Neural progenitor cell (in vitro differentiated cells): ENCODE measurements at regions not wholly inside any gene's neighbourhood (a gene's known extent, or its start where the extent isn't known, plus 50 kb on each side); places are given as distances from the start of the nearest gene placed in this dataset.

Experiments
- DNase-seq: peaks from one replicate; pipeline ENCODE4 v3.0.0-alpha.2; 2016; ENCODE audit warnings: low spot score
- H2AFZ ChIP-seq: fragments of 200-600 bp; sonication (generic); replicated peaks from 2 replicates; pipeline ENCODE4 v1.6.1; 2016; ENCODE audit warnings: antibody characterized with exemption
- H3F3A ChIP-seq: fragments of 200-600 bp; sonication (generic); 2 replicates; pipeline ENCODE4 v1.6.1; 2016; ENCODE audit warnings: antibody characterized with exemption, low read depth
- H3K27ac ChIP-seq: fragments of 200-600 bp; sonication (generic); 2 replicates; pipeline ENCODE4 v1.5.1; 2016; ENCODE audit warnings: mild to moderate bottlenecking
- H3K27me3 ChIP-seq: fragments of 200-600 bp; sonication (generic); 2 replicates; pipeline ENCODE4 v1.6.1; 2016; ENCODE audit warnings: mild to moderate bottlenecking, moderate library complexity
- H3K36me3 ChIP-seq: fragments of 200-600 bp; sonication (generic); 2 replicates; pipeline ENCODE4 v1.5.1; 2016
- H3K4me1 ChIP-seq: fragments of 200-600 bp; sonication (generic); 2 replicates; pipeline ENCODE4 v1.6.1; 2016; ENCODE audit warnings: mixed run types
- H3K4me2 ChIP-seq: fragments of 200-600 bp; sonication (generic); 2 replicates; pipeline ENCODE4 v1.6.1; 2016
- H3K4me3 ChIP-seq: fragments of 200-600 bp; sonication (generic); 2 replicates; pipeline ENCODE4 v1.5.1; 2016
- H3K79me2 ChIP-seq: fragments of 200-600 bp; sonication (generic); 2 replicates; pipeline ENCODE4 v1.6.1; 2016; ENCODE audit warnings: low read depth
- H3K9ac ChIP-seq: fragments of 200-600 bp; sonication (generic); 2 replicates; pipeline ENCODE4 v1.6.1; 2016
- H3K9me3 ChIP-seq: fragments of 200-600 bp; sonication (generic); 2 replicates; pipeline ENCODE4 v1.5.1; 2016; ENCODE audit warnings: low read depth
- H4K20me1 ChIP-seq: fragments of 200-600 bp; sonication (generic); 2 replicates; pipeline ENCODE4 v1.6.1; 2016; ENCODE audit warnings: low read depth
- H3K27ac Mint-ChIP-seq: 3 replicates; pipeline ENCODE4 v1.8.0; 2021; ENCODE audit warnings: mixed read lengths
- H3K27me3 Mint-ChIP-seq: 2 replicates; pipeline ENCODE4 v1.8.0; 2022; ENCODE audit warnings: low read depth, mild to moderate bottlenecking, inconsistent platforms, moderate library complexity, mixed read lengths; ENCODE audit not compliant: insufficient read depth
- H3K36me3 Mint-ChIP-seq: 3 replicates; pipeline ENCODE4 v1.8.0; 2021; ENCODE audit warnings: mixed read lengths
- H3K4me1 Mint-ChIP-seq: 3 replicates; pipeline ENCODE4 v1.8.0; 2021; ENCODE audit warnings: mixed read lengths
- H3K4me3 Mint-ChIP-seq: 3 replicates; pipeline ENCODE4 v1.8.0; 2021; ENCODE audit warnings: mild to moderate bottlenecking, moderate library complexity, mixed read lengths
- H3K9me3 Mint-ChIP-seq: 3 replicates; pipeline ENCODE4 v1.8.0; 2020; ENCODE audit warnings: mixed read lengths
- CTCF ChIP-seq: fragments of 200-600 bp; sonication (generic); IDR thresholded peaks from 2 replicates; pipeline ENCODE4 v1.5.1; 2017; ENCODE audit warnings: antibody characterized with exemption, mild to moderate bottlenecking
- EZH2 ChIP-seq: fragments of 200-600 bp; sonication (generic); IDR thresholded peaks from 2 replicates; pipeline ENCODE4 v1.6.1; 2017; ENCODE audit warnings: antibody characterized with exemption, mild to moderate bottlenecking, moderate library complexity
- EZH2phosphoT487 ChIP-seq: fragments of 200-600 bp; sonication (generic); IDR thresholded peaks from 2 replicates; pipeline ENCODE4 v1.6.1; 2017; ENCODE audit warnings: antibody characterized with exemption

GRCh38 chr20:40291493-40292135 is 397.4 kb downstream of the MAFB start:
- peaks cover 4% of the 10 kb centered on the region for H3K27me3 Mint-ChIP-seq
- no peak for TF ChIP-seq EZH2
- no peaks in the 10 kb centered on the region for H3F3A ChIP-seq
- no peaks in the 10 kb centered on the region for H3K27me3 ChIP-seq
- H3K4me1 ChIP-seq: peaks cover 5% of the 10 kb centered on the region
- no peaks in the 10 kb centered on the region for H3K9me3 ChIP-seq
- no peak overlapping the region for H3K4me3 Mint-ChIP-seq
- H3K4me2 ChIP-seq: no peak overlapping the region
- H4K20me1 ChIP-seq: no peaks in the 10 kb centered on the region
- H2AFZ ChIP-seq: no peak overlapping the region
- H3K4me3 ChIP-seq: no peak overlapping the region
- DNase-seq: no peak
- no peaks in the 10 kb centered on the region for H3K36me3 Mint-ChIP-seq
- H3K9ac ChIP-seq: no peak overlapping the region
- peaks cover 2% of the 10 kb centered on the region for H3K9me3 Mint-ChIP-seq
- no peaks in the 10 kb centered on the region for H3K79me2 ChIP-seq
- no peak overlapping the region for H3K27ac Mint-ChIP-seq
- no peaks in the 10 kb centered on the region for H3K36me3 ChIP-seq
- no peak overlapping the region for H3K27ac ChIP-seq
- H3K4me1 Mint-ChIP-seq: no peaks in the 10 kb centered on the region

GRCh38 chr20:40287683-40288082 is 401.4 kb downstream of the MAFB start:
- peaks cover 7% of the 10 kb centered on the region for H3K27me3 Mint-ChIP-seq
- Histone ChIP-seq H2AFZ (no peak overlapping the region), H4K20me1 (no peaks in the 10 kb centered on the region), H3K4me2 (no peak overlapping the region), H3K9ac (no peak overlapping the region), H3K27ac (no peak overlapping the region), H3K36me3 (no peaks in the 10 kb centered on the region), H3K4me1 (peaks cover 5% of the 10 kb centered on the region), H3K9me3 (no peaks in the 10 kb centered on the region), H3K79me2 (no peaks in the 10 kb centered on the region), H3F3A (no peaks in the 10 kb centered on the region), H3K27me3 (no peaks in the 10 kb centered on the region), H3K4me3 (no peak overlapping the region)
- no peak overlapping the region for H3K4me3 Mint-ChIP-seq
- DNase-seq: no peak
- no peak overlapping the region for H3K27ac Mint-ChIP-seq
- TF ChIP-seq EZH2 (no peak), EZH2phosphoT487 (no peak), CTCF (no peak)
- H3K9me3 Mint-ChIP-seq: peaks cover 2% of the 10 kb centered on the region
- no peaks in the 10 kb centered on the region for H3K36me3 Mint-ChIP-seq
- no peaks in the 10 kb centered on the region for H3K4me1 Mint-ChIP-seq

- H2AFZ ChIP-seq: no peak overlapping the region
- H3K4me1 Mint-ChIP-seq: no peaks in the 10 kb centered on the region
Observed at GRCh38 chr20:40286975-40287531, 402.0 kb downstream of the MAFB start.

More at GRCh38 chr20:40286975-40287531, 402.0 kb downstream of the MAFB start:
- Histone ChIP-seq H3K79me2 (no peaks in the 10 kb centered on the region), H4K20me1 (no peaks in the 10 kb centered on the region), H3K36me3 (no peaks in the 10 kb centered on the region), H3K27ac (no peak overlapping the region), H3K9me3 (no peaks in the 10 kb centered on the region), H3K9ac (no peak overlapping the region), H3K27me3 (no peaks in the 10 kb centered on the region), H3K4me1 (peaks cover 5% of the 10 kb centered on the region), H3K4me2 (no peak overlapping the region), H3K4me3 (no peak overlapping the region), H3F3A (no peaks in the 10 kb centered on the region)
- Mint-ChIP-seq H3K9me3 (no peaks in the 10 kb centered on the region), H3K27ac (no peak overlapping the region), H3K4me3 (no peak overlapping the region), H3K36me3 (no peaks in the 10 kb centered on the region), H3K27me3 (peaks cover 7% of the 10 kb centered on the region)
- no peak for DNase-seq
- no peak for TF ChIP-seq EZH2phosphoT487
- TF ChIP-seq EZH2: no peak
- no peak for TF ChIP-seq CTCF
